Vagina (tissue), 2 donors: ENCODE measurements at regions not wholly inside any gene's neighbourhood (a gene's known extent, or its start where the extent isn't known, plus 50 kb on each side); places are given as distances from the start of the nearest gene placed in this dataset.

Experiments used
- POLR2A ChIP-seq, 2 donors: fragments of 450-650 bp; IDR thresholded peaks; one replicate each; pipeline ENCODE4 v1.6.1; 2017; ENCODE audit warnings: antibody characterized with exemption in 2 of 2, mild to moderate bottlenecking in 2 of 2, moderate library complexity in 2 of 2
- POLR2AphosphoS5 ChIP-seq, 2 donors: sonication (generic); formaldehyde crosslinking; IDR thresholded peaks; one replicate each; pipeline ENCODE4 v1.9.0; 2017; ENCODE audit warnings: antibody characterized with exemption in 2 of 2, mild to moderate bottlenecking in 2 of 2, low read depth in 1 of 2; ENCODE audit not compliant: insufficient read depth in 1 of 2
- TF ChIP-seq, protein P1 (sequence below), 3 experiments: fragments of 450-650 bp in 2 of 3; fragments of 200-600 bp in 1 of 3; sonication (generic) in 1 of 3; IDR thresholded peaks; one replicate each; pipeline ENCODE4 v1.5.1; 2017 to 2019; ENCODE audit warnings: antibody characterized with exemption in 3 of 3, mild to moderate bottlenecking in 2 of 3, moderate library complexity in 2 of 3

- TF ChIP-seq, protein P1, sequence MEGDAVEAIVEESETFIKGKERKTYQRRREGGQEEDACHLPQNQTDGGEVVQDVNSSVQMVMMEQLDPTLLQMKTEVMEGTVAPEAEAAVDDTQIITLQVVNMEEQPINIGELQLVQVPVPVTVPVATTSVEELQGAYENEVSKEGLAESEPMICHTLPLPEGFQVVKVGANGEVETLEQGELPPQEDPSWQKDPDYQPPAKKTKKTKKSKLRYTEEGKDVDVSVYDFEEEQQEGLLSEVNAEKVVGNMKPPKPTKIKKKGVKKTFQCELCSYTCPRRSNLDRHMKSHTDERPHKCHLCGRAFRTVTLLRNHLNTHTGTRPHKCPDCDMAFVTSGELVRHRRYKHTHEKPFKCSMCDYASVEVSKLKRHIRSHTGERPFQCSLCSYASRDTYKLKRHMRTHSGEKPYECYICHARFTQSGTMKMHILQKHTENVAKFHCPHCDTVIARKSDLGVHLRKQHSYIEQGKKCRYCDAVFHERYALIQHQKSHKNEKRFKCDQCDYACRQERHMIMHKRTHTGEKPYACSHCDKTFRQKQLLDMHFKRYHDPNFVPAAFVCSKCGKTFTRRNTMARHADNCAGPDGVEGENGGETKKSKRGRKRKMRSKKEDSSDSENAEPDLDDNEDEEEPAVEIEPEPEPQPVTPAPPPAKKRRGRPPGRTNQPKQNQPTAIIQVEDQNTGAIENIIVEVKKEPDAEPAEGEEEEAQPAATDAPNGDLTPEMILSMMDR (IDR thresholded peaks at IDR 0.05) = no peak
- TF ChIP-seq POLR2A (IDR thresholded peaks at IDR 0.05) (no peak), POLR2AphosphoS5 (IDR thresholded peaks at IDR 0.05; ENCODE audit: insufficient read depth in 1 of 2, low read depth in 1 of 2) (no peak)
These were observed 208.5 kb upstream of the C14orf180 start for GRCh38 chr14:104371031-104371430.
